ENCODE measurements at regions not wholly inside any gene's neighbourhood (a gene's known extent, or its start where the extent isn't known, plus 50 kb on each side); places are given as distances from the start of the nearest gene placed in this dataset.

DNA sequence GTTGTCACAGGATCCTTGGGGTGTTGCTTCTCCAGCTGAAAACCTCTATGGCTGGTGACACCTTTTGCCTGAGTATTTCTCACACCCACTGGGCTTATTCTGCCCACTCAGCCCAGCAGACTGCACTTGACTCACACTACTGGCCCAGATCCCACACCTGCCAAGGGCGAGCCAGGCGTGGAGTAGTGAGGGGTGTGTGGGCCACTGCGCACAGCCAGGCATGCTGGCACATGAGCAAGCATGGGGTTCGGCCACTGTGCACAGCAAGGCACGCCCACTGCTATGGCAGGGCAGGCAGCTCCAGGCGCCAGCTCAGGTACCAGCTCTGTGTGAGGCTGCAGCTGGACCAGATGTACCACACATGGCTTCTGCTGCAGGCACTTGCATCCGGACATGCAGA is 116.5 kb upstream of the MTNR1B start:
- TF ChIP-seq, protein P1, sequence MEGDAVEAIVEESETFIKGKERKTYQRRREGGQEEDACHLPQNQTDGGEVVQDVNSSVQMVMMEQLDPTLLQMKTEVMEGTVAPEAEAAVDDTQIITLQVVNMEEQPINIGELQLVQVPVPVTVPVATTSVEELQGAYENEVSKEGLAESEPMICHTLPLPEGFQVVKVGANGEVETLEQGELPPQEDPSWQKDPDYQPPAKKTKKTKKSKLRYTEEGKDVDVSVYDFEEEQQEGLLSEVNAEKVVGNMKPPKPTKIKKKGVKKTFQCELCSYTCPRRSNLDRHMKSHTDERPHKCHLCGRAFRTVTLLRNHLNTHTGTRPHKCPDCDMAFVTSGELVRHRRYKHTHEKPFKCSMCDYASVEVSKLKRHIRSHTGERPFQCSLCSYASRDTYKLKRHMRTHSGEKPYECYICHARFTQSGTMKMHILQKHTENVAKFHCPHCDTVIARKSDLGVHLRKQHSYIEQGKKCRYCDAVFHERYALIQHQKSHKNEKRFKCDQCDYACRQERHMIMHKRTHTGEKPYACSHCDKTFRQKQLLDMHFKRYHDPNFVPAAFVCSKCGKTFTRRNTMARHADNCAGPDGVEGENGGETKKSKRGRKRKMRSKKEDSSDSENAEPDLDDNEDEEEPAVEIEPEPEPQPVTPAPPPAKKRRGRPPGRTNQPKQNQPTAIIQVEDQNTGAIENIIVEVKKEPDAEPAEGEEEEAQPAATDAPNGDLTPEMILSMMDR (IDR thresholded peaks at IDR 0.05): no peak
- TF ChIP-seq POLR2A (IDR thresholded peaks at IDR 0.05): no peak

Measured in heart left ventricle (tissue), 13 donors.